PC-3 (cell line): ENCODE measurements at regions not wholly inside any gene's neighbourhood (a gene's known extent, or its start where the extent isn't known, plus 50 kb on each side); places are given as distances from the start of the nearest gene placed in this dataset.

ENCODE experiments used
- ATAC-seq: fragments of 200-7000 bp; cut with Tn5 transposase; 2 replicates; pipeline ENCODE4 v1.9.1; 2020; ENCODE audit warnings: mild to moderate bottlenecking, moderate library complexity
- BruUV-seq: library from RNA; stranded (reverse); fragments of 400-500 nt; replicated peaks from 2 replicates; lab custom pipeline; 2021; lab: Mats Ljungman, UMichigan
- CTCF ChIA-PET: fragments of 300-600 bp; sonication (Branson Sonifier 250); formaldehyde crosslinking; loops from one replicate; lab custom pipeline; 2022; ENCODE audit warnings: antibody characterized with exemption; lab: Charles Lee
- POLR2A ChIA-PET: fragments of 300-600 bp; sonication (Branson Sonifier 250); formaldehyde crosslinking; loops from one replicate; lab custom pipeline; 2022; ENCODE audit warnings: antibody characterized with exemption; ENCODE audit not compliant: unreplicated experiment; lab: Charles Lee
- DNase-seq: peaks from one replicate; pipeline ENCODE4 v3.0.0-alpha.2; 2015
- H2AFZ ChIP-seq: fragments of 300-600 bp; sonication (generic); 2 replicates; pipeline ENCODE4 v1.6.0; 2016; ENCODE audit warnings: antibody characterized with exemption, low read length
- H3F3A ChIP-seq: fragments of 300-600 bp; sonication (generic); one replicate; pipeline ENCODE4 v1.6.0; 2017; ENCODE audit warnings: antibody characterized with exemption, low read length, control low read depth, mild to moderate bottlenecking; ENCODE audit not compliant: unreplicated experiment
- H3K27ac ChIP-seq: fragments of 300-600 bp; sonication (generic); 2 replicates; pipeline ENCODE4 v1.5.1; 2016; ENCODE audit warnings: mild to moderate bottlenecking, low read length
- H3K27me3 ChIP-seq: fragments of 300-600 bp; sonication (generic); 2 replicates; pipeline ENCODE4 v1.6.1; 2016; ENCODE audit warnings: low read length, mixed read lengths
- H3K36me3 ChIP-seq: fragments of 300-600 bp; sonication (generic); 2 replicates; pipeline ENCODE4 v1.6.1; 2016; ENCODE audit warnings: low read depth, mixed run types, low read length, mixed read lengths
- H3K4me1 ChIP-seq: fragments of 300-600 bp; sonication (generic); 2 replicates; pipeline ENCODE4 v1.5.1; 2016; ENCODE audit warnings: low read length; ENCODE audit not compliant: insufficient read depth
- H3K4me2 ChIP-seq: fragments of 300-600 bp; sonication (generic); 2 replicates; pipeline ENCODE4 v1.6.0; 2016; ENCODE audit warnings: low read length
- H3K4me3 ChIP-seq: fragments of 300-600 bp; sonication (generic); 2 replicates; pipeline ENCODE4 v1.5.1; 2016; ENCODE audit warnings: mild to moderate bottlenecking, low read length, mixed read lengths
- H3K79me2 ChIP-seq: fragments of 300-600 bp; sonication (generic); 2 replicates; pipeline ENCODE4 v1.6.1; 2017; ENCODE audit warnings: low read length, mixed read lengths
- H3K9ac ChIP-seq: fragments of 300-600 bp; sonication (generic); 2 replicates; pipeline ENCODE4 v1.6.0; 2016; ENCODE audit warnings: mild to moderate bottlenecking, low read length
- H3K9me2 ChIP-seq: fragments of 300-600 bp; sonication (generic); replicated peaks from 2 replicates; pipeline ENCODE4 v1.6.1; 2016; ENCODE audit warnings: mixed run types, low read length, mixed read lengths
- H3K9me3 ChIP-seq: fragments of 300-600 bp; sonication (generic); 2 replicates; pipeline ENCODE4 v1.6.1; 2016; ENCODE audit warnings: low read length, mixed read lengths
- H4K20me1 ChIP-seq: fragments of 300-600 bp; sonication (generic); 2 replicates; pipeline ENCODE4 v1.6.1; 2016; ENCODE audit warnings: low read length, mixed read lengths
- CTCF ChIP-seq: fragments of 300-600 bp; sonication (generic); conservative IDR thresholded peaks from 2 replicates; pipeline ENCODE4 v1.5.1; 2017; ENCODE audit warnings: antibody characterized with exemption, low read depth, mild to moderate bottlenecking, low read length
- EZH2 ChIP-seq: fragments of 300-600 bp; sonication (generic); IDR thresholded peaks from one replicate; pipeline ENCODE4 v1.6.1; 2017; ENCODE audit warnings: antibody characterized with exemption, mild to moderate bottlenecking, low read length; ENCODE audit not compliant: unreplicated experiment
- EZH2phosphoT487 ChIP-seq: fragments of 300-600 bp; sonication (generic); IDR thresholded peaks from 2 replicates; pipeline ENCODE4 v1.6.1; 2018; ENCODE audit warnings: mild to moderate bottlenecking, antibody characterized with exemption, low read length, borderline replicate concordance
- intact Hi-C: fragments of 100-400 bp; cut with micrococcal nuclease; formaldehyde crosslinking; loops from 2 replicates; pipeline ENCODE4 v1.9.0; 2023

- intact Hi-C loops = no loop called here
- no peaks in the 10 kb centered on the region for H3K27me3 ChIP-seq
- TF ChIP-seq EZH2phosphoT487 (no peak), EZH2 (no peak), CTCF (no peak)
- no peaks in the 10 kb centered on the region for H3K36me3 ChIP-seq
- no peak for DNase-seq
- no peak overlapping the region for H3K9ac ChIP-seq
- no peaks in the 10 kb centered on the region for H3K4me1 ChIP-seq
- no peak overlapping the region for H2AFZ ChIP-seq
- H3K9me2 ChIP-seq = no peaks in the 10 kb centered on the region; the same call in 1 of the 2 replicates
- H3K79me2 ChIP-seq = no peaks in the 10 kb centered on the region
- H3K27ac ChIP-seq = no peak overlapping the region
- H4K20me1 ChIP-seq = no peaks in the 10 kb centered on the region
- CTCF ChIA-PET = no interaction called here
- H3K9me3 ChIP-seq = no peaks in the 10 kb centered on the region
- no peaks in the 10 kb centered on the region for H3F3A ChIP-seq
- ATAC-seq = no peak
- H3K4me3 ChIP-seq = no peak overlapping the region
- POLR2A ChIA-PET = no interaction called here
- BruUV-seq = no TSS peak
- no peak overlapping the region for H3K4me2 ChIP-seq
Observed at GRCh38 chr12:83630526-83630925, 943.8 kb downstream of the TMTC2 start.

GRCh38 chr12:83629931-83630330 is 943.2 kb downstream of the TMTC2 start:
- ATAC-seq = no peak
- no peak overlapping the region for H3K4me3 ChIP-seq
- no peak for DNase-seq
- H3K9ac ChIP-seq = no peak overlapping the region
- H4K20me1 ChIP-seq = no peaks in the 10 kb centered on the region
- H3K27ac ChIP-seq = no peak overlapping the region
- H3F3A ChIP-seq = no peaks in the 10 kb centered on the region
- H3K79me2 ChIP-seq = no peaks in the 10 kb centered on the region
- H2AFZ ChIP-seq = no peak overlapping the region
- no peaks in the 10 kb centered on the region; the same call in 1 of the 2 replicates for H3K9me2 ChIP-seq
- H3K27me3 ChIP-seq = no peaks in the 10 kb centered on the region
- no peaks in the 10 kb centered on the region for H3K9me3 ChIP-seq
- no peaks in the 10 kb centered on the region for H3K4me1 ChIP-seq
- no peaks in the 10 kb centered on the region for H3K36me3 ChIP-seq
- ChIA-PET CTCF (no interaction called here), POLR2A (no interaction called here)
- intact Hi-C loops = no loop called here
- TF ChIP-seq EZH2phosphoT487 = no peak
- TF ChIP-seq EZH2 = no peak
- no peak for TF ChIP-seq CTCF
- H3K4me2 ChIP-seq = no peak overlapping the region
- BruUV-seq = no TSS peak

- Histone ChIP-seq H3K79me2 (no peaks in the 10 kb centered on the region), H3K9me2 (no peaks in the 10 kb centered on the region), H2AFZ (peak overlapping the region; percentile 64), H3F3A (no peaks in the 10 kb centered on the region), H3K36me3 (no peaks in the 10 kb centered on the region), H4K20me1 (no peaks in the 10 kb centered on the region), H3K4me3 (no peak overlapping the region), H3K4me1 (peaks cover 10% of the 10 kb centered on the region), H3K9ac (no peak overlapping the region), H3K9me3 (no peaks in the 10 kb centered on the region), H3K27ac (peak overlapping the region; percentile 3; the same call in 1 of the 2 replicates), H3K27me3 (no peaks in the 10 kb centered on the region), H3K4me2 (peak overlapping the region; percentile 53)
- CTCF ChIA-PET = interaction anchor here (0.6 kb wide), 1 partner anchor 361 kb away, joined by 3 read pairs; no protein-coding TSS in a partner anchor
- POLR2A ChIA-PET = no interaction called here
- TF ChIP-seq EZH2 (no peak), EZH2phosphoT487 (no peak), CTCF (no peak)
- no peak for DNase-seq
- ATAC-seq = peak; percentile 66
- BruUV-seq = no TSS peak
- intact Hi-C loops = no loop called here
Observed at GRCh38 chr12:83622205-83622604, 935.5 kb downstream of the TMTC2 start.
